Left forelimb (tissue), 1 donor: ENCODE measurements at regions not wholly inside any gene's neighbourhood (a gene's known extent, or its start where the extent isn't known, plus 50 kb on each side); places are given as distances from the start of the nearest gene placed in this dataset.

Experiments
- DNase-seq: peaks from one replicate; pipeline ENCODE4 v3.0.0-alpha.2; 2018; ENCODE audit warnings: low spot score

DNA sequence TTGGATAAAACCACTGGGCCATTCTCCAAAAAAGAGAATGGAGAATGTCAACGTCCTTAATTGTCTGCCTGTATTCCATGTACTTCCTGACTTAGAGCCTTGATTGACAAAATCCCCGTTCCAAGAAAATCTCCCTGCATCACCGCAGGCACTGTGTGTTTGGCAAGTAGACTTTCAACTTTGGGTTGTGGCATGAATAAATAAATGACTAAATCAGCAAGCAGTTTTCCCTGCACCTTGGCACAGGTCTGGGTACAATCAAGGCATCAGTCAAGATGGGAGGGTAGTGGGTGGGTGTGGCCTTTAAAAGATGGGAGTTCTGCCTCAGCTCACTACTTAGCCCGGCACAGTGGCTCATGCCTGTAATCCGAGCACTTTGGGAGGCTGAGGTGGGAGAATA, 248.5 kb upstream of the RPL38 start:
- no peak for DNase-seq

GRCh38 chr17:73955616-73956015, 247.9 kb upstream of the RPL38 start:
- DNase-seq: no peak

DNA sequence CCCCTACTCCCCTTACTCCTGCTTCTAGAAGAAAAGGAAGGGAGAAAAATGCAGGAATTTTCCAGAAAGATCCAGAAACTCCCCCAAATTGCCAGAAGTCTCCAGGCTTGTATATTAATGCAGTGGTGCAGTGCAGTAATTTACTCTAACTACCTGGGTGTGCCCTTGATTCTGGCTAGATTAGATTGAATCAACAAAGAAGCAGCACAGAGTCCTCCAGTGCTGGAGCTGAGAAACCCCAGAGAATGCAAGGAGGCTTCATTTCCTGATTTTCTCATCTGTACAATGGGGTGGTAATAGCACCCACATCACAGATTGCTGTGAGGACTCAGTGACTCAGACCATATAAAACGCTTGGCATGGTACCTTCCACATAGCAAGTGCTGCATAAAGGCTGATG, 247.3 kb upstream of the RPL38 start:
- no peak for DNase-seq

DNA sequence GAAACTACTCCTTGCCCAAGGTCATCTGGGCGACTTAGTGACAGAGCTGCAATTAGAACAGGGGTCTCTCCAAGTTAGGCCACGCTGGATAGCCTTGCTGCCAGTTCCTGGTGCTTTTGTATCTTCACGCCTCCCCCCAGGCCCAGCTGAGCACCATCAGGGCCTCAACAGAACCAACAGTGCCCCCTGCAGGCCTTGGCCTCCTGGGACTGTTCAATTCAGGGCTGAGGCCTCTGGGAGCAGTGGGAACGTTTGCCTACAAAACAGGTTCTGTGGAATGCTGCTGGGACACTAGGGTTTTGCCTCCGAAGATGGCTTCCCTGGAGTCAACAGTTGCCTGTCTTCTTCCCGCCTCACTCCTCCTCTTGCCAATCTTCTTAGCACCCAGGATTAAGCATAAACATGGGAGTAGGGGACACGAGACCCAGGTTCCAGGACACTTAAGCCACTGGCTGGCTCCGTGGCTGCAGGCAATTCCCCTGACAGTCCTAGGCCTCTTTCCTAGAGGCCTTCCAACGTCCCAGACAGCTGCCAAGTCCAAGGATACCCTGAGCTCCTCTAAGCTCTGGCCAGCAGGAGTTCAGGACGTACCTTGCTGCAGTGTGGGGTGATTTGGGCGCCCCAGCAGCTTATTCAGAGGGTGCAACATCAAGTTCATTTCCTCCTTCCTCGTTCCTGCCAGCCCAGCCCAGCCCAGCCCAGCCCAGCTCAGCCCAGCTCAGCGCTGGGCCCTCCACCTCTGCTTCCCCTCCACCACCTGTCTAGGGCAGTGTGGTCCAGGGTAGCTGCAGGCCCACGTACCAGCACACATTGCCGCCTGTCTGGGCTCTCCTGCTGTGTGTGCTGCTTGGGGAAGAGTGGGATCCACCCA, 246.6 kb upstream of the RPL38 start:
- no peak for DNase-seq

DNA sequence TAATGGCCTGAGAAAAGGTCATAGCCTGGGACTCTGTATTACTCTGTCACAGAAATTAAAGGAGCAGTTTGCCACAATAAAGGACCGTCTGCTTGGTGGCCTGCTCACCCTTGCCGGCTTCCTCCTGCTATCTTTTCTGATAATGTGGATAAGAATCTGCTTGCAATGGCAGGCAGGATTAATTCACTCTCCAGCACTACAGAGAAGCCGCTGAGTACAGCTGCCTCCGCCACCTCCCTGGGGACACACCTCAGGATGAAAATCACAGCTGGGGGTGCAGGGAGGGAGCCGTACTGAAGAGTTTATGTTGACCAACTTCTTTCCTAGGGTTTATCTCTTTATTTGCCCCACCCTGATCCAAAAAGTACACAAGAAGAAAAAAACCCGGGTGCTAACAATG, 245.9 kb upstream of the RPL38 start:
- no peak for DNase-seq

- DNase-seq: no peak
Measured at GRCh38 chr17:73958453-73958852, 245.0 kb upstream of the RPL38 start.

- no peak for DNase-seq
Measured at GRCh38 chr17:73960469-73960868, 243.0 kb upstream of the RPL38 start.

- no peak for DNase-seq
Measured at GRCh38 chr17:73962308-73962707, 241.2 kb upstream of the RPL38 start.

GRCh38 chr17:73968680-73969079, 234.8 kb upstream of the RPL38 start:
- DNase-seq: no peak

GRCh38 chr17:73969956-73970355, 233.5 kb upstream of the RPL38 start:
- DNase-seq: no peak

DNA sequence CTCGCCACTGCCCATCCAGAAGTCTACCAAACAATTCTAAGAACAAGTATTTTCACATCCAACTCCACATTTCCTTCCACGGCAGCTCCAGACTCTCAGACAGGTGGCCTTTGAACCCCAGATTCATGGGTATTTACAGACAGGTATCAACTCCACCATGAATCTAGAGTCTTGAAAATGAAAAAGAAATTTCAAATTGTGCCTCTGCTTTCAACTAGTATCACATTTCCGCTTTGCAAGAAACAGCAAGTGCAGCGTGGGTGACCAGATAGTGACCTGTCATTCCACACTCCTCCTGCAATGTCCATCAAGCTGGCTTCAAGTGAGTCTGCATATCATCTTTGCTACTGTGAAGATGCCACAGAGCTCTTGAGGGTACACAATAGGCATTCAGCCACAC, 232.4 kb upstream of the RPL38 start:
- DNase-seq: no peak

GRCh38 chr17:73972056-73972455, 231.4 kb upstream of the RPL38 start:
- DNase-seq: no peak

DNA sequence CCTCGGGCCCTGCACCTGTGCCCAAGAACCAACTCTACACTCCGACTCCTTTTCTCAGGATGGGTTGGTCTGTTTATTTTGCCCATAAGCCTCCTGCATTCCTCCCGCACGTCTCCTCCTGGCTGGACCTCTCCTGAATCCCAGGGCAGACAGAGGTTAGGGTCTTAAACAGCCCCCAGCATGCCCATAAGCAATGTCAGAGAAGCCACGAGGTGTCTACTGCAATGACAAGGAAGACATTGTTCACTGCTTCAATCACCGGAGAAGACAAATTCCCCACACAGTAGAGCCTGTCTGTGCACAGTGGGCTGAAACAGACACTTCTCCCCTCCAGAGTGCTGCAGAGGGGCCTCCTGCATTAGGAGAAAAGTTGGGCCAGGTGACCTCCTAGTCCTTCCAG, 230.6 kb upstream of the RPL38 start:
- DNase-seq: no peak

GRCh38 chr17:73973586-73974409, 229.7 kb upstream of the RPL38 start:
- no peak for DNase-seq

- DNase-seq: no peak
Measured at GRCh38 chr17:73974536-73974935, 228.9 kb upstream of the RPL38 start.

GRCh38 chr17:73976147-73976546, 227.3 kb upstream of the RPL38 start:
- DNase-seq: no peak

DNA sequence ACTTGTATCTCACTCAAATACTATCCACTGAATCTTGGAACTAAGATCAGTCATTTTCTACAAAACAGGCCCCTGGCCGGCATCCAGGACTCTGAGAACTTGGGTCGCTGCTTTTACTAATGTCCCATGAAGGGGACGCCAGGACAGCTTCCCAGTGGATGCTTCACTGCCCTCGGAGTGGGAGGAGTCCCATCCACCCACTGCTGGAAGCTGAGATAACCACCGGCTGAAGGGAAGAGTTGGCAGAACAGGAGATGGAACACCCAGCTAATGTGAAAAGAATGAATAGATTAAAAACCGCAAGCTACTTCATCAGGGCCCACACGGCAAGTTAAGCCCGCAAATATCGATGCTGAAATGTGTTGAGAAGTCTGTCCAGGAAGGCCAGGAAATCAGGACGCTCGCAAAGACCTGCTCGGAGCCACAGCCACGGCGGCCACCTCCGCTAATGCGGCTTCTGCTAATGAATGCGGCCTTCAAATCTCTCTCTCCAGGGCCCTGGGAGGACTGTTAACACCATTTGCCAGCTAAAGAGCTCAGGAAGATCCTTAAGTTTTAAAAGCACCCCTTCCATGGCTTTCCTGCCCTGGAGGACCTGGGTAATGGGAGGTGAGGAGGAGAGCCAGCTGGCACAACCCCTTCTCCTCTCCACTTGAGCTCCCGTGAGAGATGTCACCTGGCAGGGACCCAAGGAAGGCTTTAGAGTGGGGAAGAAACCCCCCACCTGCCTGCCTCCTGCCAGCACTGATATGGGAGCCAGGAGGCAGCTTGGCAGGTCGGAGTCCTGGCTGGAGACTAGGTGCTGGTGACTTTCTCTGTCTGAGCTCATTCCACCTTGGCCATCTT, 226.6 kb upstream of the RPL38 start:
- no peak for DNase-seq

- DNase-seq: no peak
Measured at GRCh38 chr17:73980517-73980916, 223.0 kb upstream of the RPL38 start.

DNA sequence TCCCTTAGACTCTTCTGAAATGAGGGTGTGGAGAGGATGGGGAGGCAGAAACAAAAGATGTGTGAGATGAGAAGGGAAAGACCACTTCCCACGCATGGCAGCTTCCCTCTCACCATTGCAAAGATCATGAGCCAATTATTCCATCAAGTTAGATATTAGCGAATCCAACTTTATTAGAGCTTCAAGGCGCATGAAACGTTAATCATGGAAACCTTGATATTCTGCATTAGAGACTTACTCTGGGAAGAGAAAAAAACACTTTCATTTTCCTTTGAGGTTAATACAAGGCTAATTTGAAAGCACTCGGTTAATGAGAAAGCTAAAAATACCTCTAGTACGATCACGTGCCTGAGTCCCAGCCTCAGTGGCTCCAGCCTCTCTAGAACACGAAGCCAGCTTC, 220.6 kb upstream of the RPL38 start:
- DNase-seq: no peak

- no peak for DNase-seq
Measured at GRCh38 chr17:73983621-73984400, 219.7 kb upstream of the RPL38 start.

- no peak for DNase-seq
Measured at GRCh38 chr17:73984941-73985340, 218.5 kb upstream of the RPL38 start.
